HCT116 (cell line): ENCODE measurements at regions not wholly inside any gene's neighbourhood (a gene's known extent, or its start where the extent isn't known, plus 50 kb on each side); places are given as distances from the start of the nearest gene placed in this dataset.

Source experiments
- ATAC-seq: fragments of 200-7000 bp; cut with Tn5 transposase; 2 replicates; pipeline ENCODE4 v1.9.1; 2020; ENCODE audit warnings: mild to moderate bottlenecking, moderate library complexity
- BruUV-seq: library from RNA; stranded (reverse); fragments of 400-500 nt; replicated peaks from 2 replicates; lab custom pipeline; 2021; lab: Mats Ljungman, UMichigan
- CTCF ChIA-PET: fragments of 300-600 bp; sonication (Branson Sonifier 250); formaldehyde crosslinking; loops from one replicate; lab custom pipeline; 2021; ENCODE audit warnings: antibody characterized with exemption; lab: Charles Lee
- POLR2A ChIA-PET: fragments of 300-600, 350-600 bp; sonication (Branson Sonifier 250); formaldehyde crosslinking; loops from one replicate; lab custom pipeline; 2021; ENCODE audit warnings: antibody characterized with exemption; lab: Charles Lee
- RAD21 ChIA-PET, 2 experiments: fragments of 300-600 bp; sonication (Branson Sonifier 250); formaldehyde crosslinking; loops; one replicate each; lab custom pipeline; 2023; ENCODE audit warnings: low total read pairs in 2 of 2; ENCODE audit not compliant: uncharacterized antibody in 2 of 2, unreplicated experiment in 2 of 2, low non-redundant PET in 1 of 2; lab: Charles Lee
- DNase-seq: peaks from one replicate; pipeline ENCODE4 v3.0.0-alpha.2; 2010; ENCODE audit warnings: low read depth, low spot score
- H2AFZ ChIP-seq: fragments of 200-600 bp; shearing (Covaris generic), sonication (generic); 2 replicates; pipeline ENCODE4 v1.6.1; 2017; ENCODE audit warnings: low read depth, mixed run types, mixed read lengths, antibody characterized with exemption, low read length; ENCODE audit not compliant: poor library complexity, severe bottlenecking
- H3K27ac ChIP-seq: 2 replicates; pipeline ENCODE4 v1.5.1; 2012; ENCODE audit warnings: low read depth, low read length
- H3K27me3 ChIP-seq: fragments of 200-600 bp; sonication (generic); 2 replicates; pipeline ENCODE4 v1.6.1; 2016; ENCODE audit warnings: mixed run types, low read length, mixed read lengths; ENCODE audit not compliant: insufficient read depth
- H3K36me3 ChIP-seq, 2 experiments: fragments of 200-500 bp in 1 of 2; fragments of 200-600 bp in 1 of 2; sonication (Bioruptor generic) in 1 of 2; sonication (generic) in 1 of 2; 2 replicates each; pipeline versions ENCODE4 v1.5.1 to v1.6.1; 2014 to 2016; ENCODE audit warnings: low read length in 2 of 2, inconsistent platforms in 1 of 2, mixed read lengths in 1 of 2, mixed run types in 1 of 2; ENCODE audit not compliant: insufficient read depth in 2 of 2, control insufficient read depth in 1 of 2
- H3K4me1 ChIP-seq, 2 experiments: fragments of 200-600 bp in 1 of 2; sonication (generic) in 1 of 2; 2 replicates each; pipeline versions ENCODE4 v1.5.1 to v1.6.1; 2012 to 2017; ENCODE audit warnings: low read length in 2 of 2, inconsistent platforms in 1 of 2, mild to moderate bottlenecking in 1 of 2, mixed read lengths in 1 of 2, mixed run types in 1 of 2, moderate library complexity in 1 of 2; ENCODE audit not compliant: insufficient read depth in 2 of 2, control insufficient read depth in 1 of 2
- H3K4me2 ChIP-seq: fragments of 200-600 bp; sonication (generic); 2 replicates; pipeline ENCODE4 v1.6.1; 2017; ENCODE audit warnings: mixed run types, low read length, mixed read lengths
- H3K4me3 ChIP-seq, 2 experiments: fragments of 200-600 bp in 1 of 2; sonication (generic) in 1 of 2; replicated peaks in 1 of 2; 2 replicates each; pipeline ENCODE4 v1.5.1; 2011 to 2016; ENCODE audit warnings: low read length in 2 of 2, control low read depth in 1 of 2, low read depth in 1 of 2, mild to moderate bottlenecking in 1 of 2, mixed read lengths in 1 of 2, mixed run types in 1 of 2
- H3K79me2 ChIP-seq: fragments of 200-600 bp; sonication (generic); 2 replicates; pipeline ENCODE4 v1.6.1; 2017; ENCODE audit warnings: mild to moderate bottlenecking, mixed run types, low read length, moderate library complexity, mixed read lengths; ENCODE audit not compliant: insufficient read depth
- H3K9ac ChIP-seq: fragments of 200-600 bp; sonication (generic); 2 replicates; pipeline ENCODE4 v1.6.1; 2016; ENCODE audit warnings: low read length, mixed read lengths
- H3K9me2 ChIP-seq: fragments of 200-600 bp; sonication (generic), shearing (Covaris generic); 2 replicates; pipeline ENCODE4 v1.6.1; 2017; ENCODE audit warnings: mixed run types, mild to moderate bottlenecking, moderate library complexity; ENCODE audit not compliant: insufficient read depth
- H3K9me3 ChIP-seq, 2 experiments: fragments of 200-500 bp in 1 of 2; fragments of 200-600 bp in 1 of 2; sonication (Bioruptor generic) in 1 of 2; sonication (generic) in 1 of 2; 2 replicates each; pipeline ENCODE4 v1.6.1; 2014 to 2017; ENCODE audit warnings: low read length in 2 of 2, mixed read lengths in 2 of 2, inconsistent platforms in 1 of 2, low read depth in 1 of 2, mild to moderate bottlenecking in 1 of 2, mixed run types in 1 of 2, moderate library complexity in 1 of 2; ENCODE audit not compliant: control insufficient read depth in 1 of 2, insufficient read depth in 1 of 2
- H4K20me1 ChIP-seq: fragments of 200-600 bp; sonication (generic), shearing (Covaris generic); 2 replicates; pipeline ENCODE4 v1.6.1; 2017; ENCODE audit warnings: mixed run types, mild to moderate bottlenecking, moderate library complexity; ENCODE audit not compliant: insufficient read depth
- CEBPB ChIP-seq: IDR thresholded peaks from 2 replicates; pipeline ENCODE4 v1.6.1; 2012; ENCODE audit warnings: low read depth
- EGR1 ChIP-seq: IDR thresholded peaks from 2 replicates; pipeline ENCODE4 v1.6.1; 2012; ENCODE audit warnings: low read depth
- EZH2 ChIP-seq: fragments of 200-600 bp; sonication (generic); IDR thresholded peaks from 2 replicates; pipeline ENCODE4 v1.6.1; 2017; ENCODE audit warnings: antibody characterized with exemption, mixed run types
- EZH2phosphoT487 ChIP-seq: fragments of 200-600 bp; IDR thresholded peaks from 2 replicates; pipeline ENCODE4 v1.6.1; 2018; ENCODE audit warnings: antibody characterized with exemption, borderline replicate concordance
- JUND ChIP-seq: IDR thresholded peaks from 2 replicates; pipeline ENCODE4 v1.6.1; 2012
- POLR2A ChIP-seq: IDR thresholded peaks from 2 replicates; pipeline ENCODE4 v1.7.0; 2011; ENCODE audit warnings: borderline replicate concordance; ENCODE audit not compliant: insufficient read depth, insufficient read length; ENCODE audit errors: extremely low read depth
- POLR2AphosphoS5 ChIP-seq: IDR thresholded peaks from 2 replicates; pipeline ENCODE4 v1.6.1; 2011; ENCODE audit warnings: mild to moderate bottlenecking, low read depth, low read length, moderate library complexity
- RAD21 ChIP-seq: IDR thresholded peaks from 2 replicates; pipeline ENCODE4 v1.6.1; 2012; ENCODE audit warnings: low read depth, mild to moderate bottlenecking
- SIN3A ChIP-seq: IDR thresholded peaks from 2 replicates; pipeline ENCODE4 v1.6.1; 2012; ENCODE audit warnings: low read depth
- ZFX ChIP-seq: fragments of 450-650 bp; IDR thresholded peaks from 2 replicates; pipeline ENCODE4 v1.6.1; 2017
- intact Hi-C: fragments of 100-400 bp; cut with micrococcal nuclease; formaldehyde crosslinking; loops from 2 replicates; pipeline ENCODE4 v1.10.0; 2022
- TF ChIP-seq, protein P1 (sequence below): IDR thresholded peaks from 2 replicates; pipeline ENCODE4 v1.6.1; 2012
- TF ChIP-seq, protein P2 (sequence below): IDR thresholded peaks from 2 replicates; pipeline ENCODE4 v1.6.1; 2012; ENCODE audit warnings: low read depth
- TF ChIP-seq, protein P3 (sequence below), 3 experiments: fragments of 200-600 bp in 1 of 3; sonication (generic) in 1 of 3; IDR thresholded peaks in 2 of 3; conservative IDR thresholded peaks in 1 of 3; 2 replicates each; pipeline ENCODE4 v1.5.1; 2012 to 2017; ENCODE audit warnings: low read depth in 2 of 3, low read length in 2 of 3, antibody characterized with exemption in 1 of 3, borderline replicate concordance in 1 of 3, control low read depth in 1 of 3, mild to moderate bottlenecking in 1 of 3, mixed read lengths in 1 of 3, mixed run types in 1 of 3, moderate library complexity in 1 of 3; ENCODE audit not compliant: insufficient read depth in 1 of 3
- TF ChIP-seq, protein P4 (sequence below): IDR thresholded peaks from 2 replicates; pipeline ENCODE4 v1.6.1; 2012

DNA sequence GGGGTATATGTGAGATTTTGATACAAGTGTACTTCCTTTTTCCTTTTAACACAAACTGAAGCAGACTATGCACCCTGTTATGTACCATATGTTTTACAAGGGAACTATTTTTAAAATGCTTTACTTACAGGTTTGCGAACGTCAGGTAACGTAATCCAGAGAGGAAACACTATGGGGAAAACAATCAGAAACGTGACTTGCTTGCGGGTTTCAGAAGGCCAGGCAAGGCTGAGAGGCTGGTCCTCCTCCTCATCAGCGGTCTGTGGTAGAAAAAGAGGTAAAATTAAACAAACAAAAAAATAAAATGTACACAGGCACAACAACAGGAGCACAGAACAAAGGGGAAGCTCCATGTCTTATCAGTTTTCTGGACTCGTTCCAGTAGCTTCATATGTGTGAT lies 141.2 kb downstream of the ACER2 start:
- Histone ChIP-seq H3K36me3 (no peaks in the 10 kb centered on the region), H4K20me1 (no peaks in the 10 kb centered on the region), H3K9me3 (no peaks in the 10 kb centered on the region), H3K4me3 (no peak overlapping the region), H3K4me2 (no peak overlapping the region), H3K27ac (no peak overlapping the region), H3K79me2 (no peaks in the 10 kb centered on the region), H3K27me3 (peaks cover 16% of the 10 kb centered on the region; the same call in 1 of the 2 replicates), H3K4me1 (no peaks in the 10 kb centered on the region), H3K9ac (no peak overlapping the region), H3K9me2 (no peaks in the 10 kb centered on the region), H2AFZ (no peak overlapping the region)
- ATAC-seq (no peak), DNase-seq (no peak)
- RAD21 ChIA-PET: no interaction called here
- intact Hi-C loops: no loop called here
- CTCF ChIA-PET: no interaction called here
- POLR2A ChIA-PET: no interaction called here
- TF ChIP-seq, protein P1, sequence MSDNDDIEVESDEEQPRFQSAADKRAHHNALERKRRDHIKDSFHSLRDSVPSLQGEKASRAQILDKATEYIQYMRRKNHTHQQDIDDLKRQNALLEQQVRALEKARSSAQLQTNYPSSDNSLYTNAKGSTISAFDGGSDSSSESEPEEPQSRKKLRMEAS: no peak
- no TSS peak for BruUV-seq

DNA sequence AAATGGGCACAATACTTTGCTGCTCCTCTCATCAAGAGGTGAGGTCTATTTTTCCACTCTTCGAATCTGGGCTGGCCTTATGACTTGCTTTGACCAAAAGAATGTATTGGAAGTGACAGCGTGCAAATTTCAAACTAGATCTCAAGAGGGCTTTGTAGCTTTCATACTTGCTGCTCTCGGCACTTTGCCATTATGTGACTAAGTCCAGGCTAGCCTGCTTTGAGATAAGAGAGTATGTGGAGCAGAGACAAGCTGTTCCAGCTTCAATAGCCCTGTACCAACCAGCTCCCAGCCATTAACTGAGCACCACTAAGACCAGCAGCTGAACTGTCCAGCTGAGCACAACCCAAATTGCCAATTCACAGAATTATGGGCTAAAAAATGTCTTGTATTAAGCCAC lies 124.6 kb downstream of the ACER2 start:
- ChIA-PET CTCF (no interaction called here), POLR2A (no interaction called here), RAD21 (no interaction called here)
- no peak overlapping the region for H2AFZ ChIP-seq
- H3K79me2 ChIP-seq: no peaks in the 10 kb centered on the region
- no peaks in the 10 kb centered on the region for H3K4me1 ChIP-seq
- no peak for DNase-seq
- H3K36me3 ChIP-seq: no peaks in the 10 kb centered on the region
- H4K20me1 ChIP-seq: no peaks in the 10 kb centered on the region
- H3K27me3 ChIP-seq: peaks cover 31% of the 10 kb centered on the region; the same call in 1 of the 2 replicates
- H3K9me3 ChIP-seq: no peaks in the 10 kb centered on the region
- H3K4me2 ChIP-seq: no peak overlapping the region
- intact Hi-C loops: no loop called here
- no peak overlapping the region for H3K4me3 ChIP-seq
- H3K9ac ChIP-seq: no peak overlapping the region
- no peaks in the 10 kb centered on the region for H3K9me2 ChIP-seq
- TF ChIP-seq RAD21: no peak
- TF ChIP-seq, protein P2, sequence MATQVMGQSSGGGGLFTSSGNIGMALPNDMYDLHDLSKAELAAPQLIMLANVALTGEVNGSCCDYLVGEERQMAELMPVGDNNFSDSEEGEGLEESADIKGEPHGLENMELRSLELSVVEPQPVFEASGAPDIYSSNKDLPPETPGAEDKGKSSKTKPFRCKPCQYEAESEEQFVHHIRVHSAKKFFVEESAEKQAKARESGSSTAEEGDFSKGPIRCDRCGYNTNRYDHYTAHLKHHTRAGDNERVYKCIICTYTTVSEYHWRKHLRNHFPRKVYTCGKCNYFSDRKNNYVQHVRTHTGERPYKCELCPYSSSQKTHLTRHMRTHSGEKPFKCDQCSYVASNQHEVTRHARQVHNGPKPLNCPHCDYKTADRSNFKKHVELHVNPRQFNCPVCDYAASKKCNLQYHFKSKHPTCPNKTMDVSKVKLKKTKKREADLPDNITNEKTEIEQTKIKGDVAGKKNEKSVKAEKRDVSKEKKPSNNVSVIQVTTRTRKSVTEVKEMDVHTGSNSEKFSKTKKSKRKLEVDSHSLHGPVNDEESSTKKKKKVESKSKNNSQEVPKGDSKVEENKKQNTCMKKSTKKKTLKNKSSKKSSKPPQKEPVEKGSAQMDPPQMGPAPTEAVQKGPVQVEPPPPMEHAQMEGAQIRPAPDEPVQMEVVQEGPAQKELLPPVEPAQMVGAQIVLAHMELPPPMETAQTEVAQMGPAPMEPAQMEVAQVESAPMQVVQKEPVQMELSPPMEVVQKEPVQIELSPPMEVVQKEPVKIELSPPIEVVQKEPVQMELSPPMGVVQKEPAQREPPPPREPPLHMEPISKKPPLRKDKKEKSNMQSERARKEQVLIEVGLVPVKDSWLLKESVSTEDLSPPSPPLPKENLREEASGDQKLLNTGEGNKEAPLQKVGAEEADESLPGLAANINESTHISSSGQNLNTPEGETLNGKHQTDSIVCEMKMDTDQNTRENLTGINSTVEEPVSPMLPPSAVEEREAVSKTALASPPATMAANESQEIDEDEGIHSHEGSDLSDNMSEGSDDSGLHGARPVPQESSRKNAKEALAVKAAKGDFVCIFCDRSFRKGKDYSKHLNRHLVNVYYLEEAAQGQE: no peak
- TF ChIP-seq POLR2A: no peak
- no peak for TF ChIP-seq CEBPB
- TF ChIP-seq POLR2AphosphoS5: no peak
- TF ChIP-seq SIN3A: no peak
- TF ChIP-seq EZH2: no peak
- no peak for TF ChIP-seq EGR1
- TF ChIP-seq, protein P3, sequence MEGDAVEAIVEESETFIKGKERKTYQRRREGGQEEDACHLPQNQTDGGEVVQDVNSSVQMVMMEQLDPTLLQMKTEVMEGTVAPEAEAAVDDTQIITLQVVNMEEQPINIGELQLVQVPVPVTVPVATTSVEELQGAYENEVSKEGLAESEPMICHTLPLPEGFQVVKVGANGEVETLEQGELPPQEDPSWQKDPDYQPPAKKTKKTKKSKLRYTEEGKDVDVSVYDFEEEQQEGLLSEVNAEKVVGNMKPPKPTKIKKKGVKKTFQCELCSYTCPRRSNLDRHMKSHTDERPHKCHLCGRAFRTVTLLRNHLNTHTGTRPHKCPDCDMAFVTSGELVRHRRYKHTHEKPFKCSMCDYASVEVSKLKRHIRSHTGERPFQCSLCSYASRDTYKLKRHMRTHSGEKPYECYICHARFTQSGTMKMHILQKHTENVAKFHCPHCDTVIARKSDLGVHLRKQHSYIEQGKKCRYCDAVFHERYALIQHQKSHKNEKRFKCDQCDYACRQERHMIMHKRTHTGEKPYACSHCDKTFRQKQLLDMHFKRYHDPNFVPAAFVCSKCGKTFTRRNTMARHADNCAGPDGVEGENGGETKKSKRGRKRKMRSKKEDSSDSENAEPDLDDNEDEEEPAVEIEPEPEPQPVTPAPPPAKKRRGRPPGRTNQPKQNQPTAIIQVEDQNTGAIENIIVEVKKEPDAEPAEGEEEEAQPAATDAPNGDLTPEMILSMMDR (IDR thresholded peaks at IDR 0.05 in 2 of 3, conservative IDR thresholded peaks at IDR 0.05 in 1 of 3; ENCODE audit: borderline replicate concordance in 1 of 3, insufficient read depth in 1 of 3, low read depth in 2 of 3, low read length in 2 of 3): no peak
- TF ChIP-seq, protein P1: no peak
- TF ChIP-seq EZH2phosphoT487: no peak
- TF ChIP-seq ZFX: no peak
- no peak for TF ChIP-seq JUND
- TF ChIP-seq, protein P4, sequence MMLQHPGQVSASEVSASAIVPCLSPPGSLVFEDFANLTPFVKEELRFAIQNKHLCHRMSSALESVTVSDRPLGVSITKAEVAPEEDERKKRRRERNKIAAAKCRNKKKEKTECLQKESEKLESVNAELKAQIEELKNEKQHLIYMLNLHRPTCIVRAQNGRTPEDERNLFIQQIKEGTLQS: no peak
- no peak overlapping the region for H3K27ac ChIP-seq
- ATAC-seq: no peak
- BruUV-seq: no TSS peak
